ENCODE measurements at regions not wholly inside any gene's neighbourhood (a gene's known extent, or its start where the extent isn't known, plus 50 kb on each side); places are given as distances from the start of the nearest gene placed in this dataset.
A peak's percentile ranks its signal among the peaks of the same experiment; 100 is the strongest.

DNA sequence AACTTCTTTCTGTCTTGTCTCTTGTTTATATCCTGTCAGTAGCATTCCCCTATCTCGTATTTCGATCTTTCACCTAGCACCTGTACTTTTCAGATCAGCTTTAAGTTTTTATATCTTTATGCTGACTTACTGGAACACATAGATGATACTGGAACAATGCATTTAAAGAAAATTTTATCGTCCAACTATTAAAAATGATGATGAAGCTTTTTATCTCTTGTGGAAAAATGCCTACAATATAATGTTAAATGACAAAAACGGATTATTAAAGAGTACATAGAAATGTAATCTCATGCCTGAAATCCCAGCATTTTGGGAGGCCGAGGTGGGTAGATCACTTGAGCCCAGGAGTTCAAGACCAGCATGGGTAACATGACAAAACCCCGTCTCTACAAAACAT lies 139.5 kb downstream of the ZPLD1 start:
- H3K4me3 ChIP-seq (ENCODE audit: low read depth, low read length), result no peak overlapping the region
- DNase-seq (ENCODE audit: low read depth), result no peak
- TF ChIP-seq, protein P1, sequence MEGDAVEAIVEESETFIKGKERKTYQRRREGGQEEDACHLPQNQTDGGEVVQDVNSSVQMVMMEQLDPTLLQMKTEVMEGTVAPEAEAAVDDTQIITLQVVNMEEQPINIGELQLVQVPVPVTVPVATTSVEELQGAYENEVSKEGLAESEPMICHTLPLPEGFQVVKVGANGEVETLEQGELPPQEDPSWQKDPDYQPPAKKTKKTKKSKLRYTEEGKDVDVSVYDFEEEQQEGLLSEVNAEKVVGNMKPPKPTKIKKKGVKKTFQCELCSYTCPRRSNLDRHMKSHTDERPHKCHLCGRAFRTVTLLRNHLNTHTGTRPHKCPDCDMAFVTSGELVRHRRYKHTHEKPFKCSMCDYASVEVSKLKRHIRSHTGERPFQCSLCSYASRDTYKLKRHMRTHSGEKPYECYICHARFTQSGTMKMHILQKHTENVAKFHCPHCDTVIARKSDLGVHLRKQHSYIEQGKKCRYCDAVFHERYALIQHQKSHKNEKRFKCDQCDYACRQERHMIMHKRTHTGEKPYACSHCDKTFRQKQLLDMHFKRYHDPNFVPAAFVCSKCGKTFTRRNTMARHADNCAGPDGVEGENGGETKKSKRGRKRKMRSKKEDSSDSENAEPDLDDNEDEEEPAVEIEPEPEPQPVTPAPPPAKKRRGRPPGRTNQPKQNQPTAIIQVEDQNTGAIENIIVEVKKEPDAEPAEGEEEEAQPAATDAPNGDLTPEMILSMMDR (IDR thresholded peaks at IDR 0.05; ENCODE audit: control insufficient read depth, extremely low read depth, insufficient read depth), result no peak

DNA sequence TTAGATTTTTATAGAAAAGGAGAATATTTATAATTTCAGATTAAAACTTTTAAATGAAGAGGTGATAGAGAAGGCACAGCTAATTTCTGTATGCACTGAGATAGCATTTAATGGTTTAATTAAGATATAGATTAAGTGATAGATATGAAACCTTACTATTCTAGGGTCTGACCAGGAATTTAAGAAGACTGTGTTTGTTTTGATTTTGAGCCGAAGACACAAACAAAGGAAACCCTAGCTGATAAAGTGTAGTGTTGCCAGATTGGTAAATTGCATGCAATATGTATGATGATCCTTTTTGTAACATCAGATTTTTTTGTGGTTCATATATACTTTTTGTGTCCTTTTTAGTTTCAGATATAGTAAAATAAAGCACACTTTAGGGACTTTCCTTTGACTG lies 141.8 kb downstream of the ZPLD1 start:
- TF ChIP-seq, protein P1 (IDR thresholded peaks at IDR 0.05; ENCODE audit: control insufficient read depth, extremely low read depth, insufficient read depth), result no peak
- peak; percentile 91 for DNase-seq (ENCODE audit: low read depth)
- H3K4me3 ChIP-seq (ENCODE audit: low read depth, low read length), result no peak overlapping the region

DNA sequence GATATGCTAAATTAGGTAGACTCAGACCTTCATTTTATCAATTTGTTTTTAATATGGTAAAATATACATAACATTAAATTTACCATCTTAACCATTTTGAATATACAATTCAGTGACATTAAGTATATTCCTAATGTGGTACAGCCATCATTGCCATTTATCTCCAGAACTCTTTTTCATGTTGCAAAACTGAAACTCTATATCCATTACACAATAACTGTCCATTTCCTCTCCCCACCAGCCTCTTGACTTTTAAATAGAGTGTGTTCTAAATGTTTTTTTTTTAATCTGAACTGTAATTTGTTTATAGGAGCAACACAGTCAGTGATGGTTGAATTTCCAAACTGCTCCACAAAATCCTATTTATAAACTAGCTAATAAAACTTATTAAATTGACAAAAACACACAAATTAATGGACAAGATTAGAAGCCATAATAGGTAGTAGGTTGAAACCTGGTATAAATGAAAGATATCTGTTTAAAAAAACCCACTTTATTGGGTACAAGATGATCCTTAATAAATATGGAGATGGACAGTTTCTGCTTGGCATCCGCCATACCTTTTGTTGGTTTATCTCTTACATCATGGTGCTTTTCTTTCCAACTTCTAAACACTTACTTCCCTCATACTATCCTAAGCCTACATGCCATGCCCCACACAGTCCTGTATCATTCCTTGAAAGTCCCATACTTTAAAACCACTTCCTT lies 142.4 kb downstream of the ZPLD1 start:
- TF ChIP-seq, protein P1 (IDR thresholded peaks at IDR 0.05; ENCODE audit: control insufficient read depth, extremely low read depth, insufficient read depth), result no peak
- DNase-seq (ENCODE audit: low read depth), result peak; percentile 98
- no peak overlapping the region for H3K4me3 ChIP-seq (ENCODE audit: low read depth, low read length)

DNA sequence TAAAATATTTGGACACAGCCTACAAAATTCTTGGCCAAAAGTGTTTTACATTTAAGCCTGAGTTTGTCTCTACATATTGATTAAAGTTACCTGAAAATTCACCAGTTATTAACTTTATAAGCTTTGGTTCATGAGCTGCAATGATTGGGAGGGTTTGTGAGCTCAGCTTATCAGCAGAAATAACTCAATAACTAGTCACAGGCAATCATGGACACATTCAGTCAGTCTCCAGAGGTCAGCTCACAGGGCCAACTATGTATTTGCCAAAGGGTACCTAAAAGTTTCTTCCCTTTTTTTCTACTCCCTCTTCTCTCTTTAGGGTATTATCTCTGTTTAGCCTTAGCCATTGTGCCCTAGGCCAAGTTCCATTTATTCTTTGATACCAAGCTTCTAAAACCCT lies 145.9 kb downstream of the ZPLD1 start:
- no peak for DNase-seq (ENCODE audit: low read depth)
- H3K4me3 ChIP-seq (ENCODE audit: low read depth, low read length), result no peak overlapping the region
- TF ChIP-seq, protein P1 (IDR thresholded peaks at IDR 0.05; ENCODE audit: control insufficient read depth, extremely low read depth, insufficient read depth), result no peak

DNA sequence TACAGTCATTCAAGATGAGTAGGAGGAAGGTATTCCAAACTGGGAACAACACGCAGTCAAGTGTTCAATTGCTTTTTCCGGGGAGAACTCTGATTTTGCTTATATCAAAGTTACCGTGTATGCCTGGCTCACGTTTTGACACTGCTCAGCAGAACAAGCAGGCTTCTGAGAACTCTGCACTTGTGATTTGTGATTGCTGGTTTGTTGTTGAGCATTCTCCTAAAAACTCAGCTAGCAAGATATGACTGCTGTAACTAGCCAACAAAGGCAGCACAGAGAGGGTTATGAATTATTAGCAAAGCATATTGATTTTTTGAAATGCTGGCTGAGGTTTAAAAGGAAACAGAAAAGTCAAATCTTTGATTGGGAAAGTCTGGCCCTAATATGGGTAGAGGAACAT lies 151.7 kb downstream of the ZPLD1 start:
- no peak overlapping the region for H3K4me3 ChIP-seq (ENCODE audit: low read depth, low read length)
- DNase-seq (ENCODE audit: low read depth), result no peak
- TF ChIP-seq, protein P1 (IDR thresholded peaks at IDR 0.05; ENCODE audit: control insufficient read depth, extremely low read depth, insufficient read depth), result no peak

DNA sequence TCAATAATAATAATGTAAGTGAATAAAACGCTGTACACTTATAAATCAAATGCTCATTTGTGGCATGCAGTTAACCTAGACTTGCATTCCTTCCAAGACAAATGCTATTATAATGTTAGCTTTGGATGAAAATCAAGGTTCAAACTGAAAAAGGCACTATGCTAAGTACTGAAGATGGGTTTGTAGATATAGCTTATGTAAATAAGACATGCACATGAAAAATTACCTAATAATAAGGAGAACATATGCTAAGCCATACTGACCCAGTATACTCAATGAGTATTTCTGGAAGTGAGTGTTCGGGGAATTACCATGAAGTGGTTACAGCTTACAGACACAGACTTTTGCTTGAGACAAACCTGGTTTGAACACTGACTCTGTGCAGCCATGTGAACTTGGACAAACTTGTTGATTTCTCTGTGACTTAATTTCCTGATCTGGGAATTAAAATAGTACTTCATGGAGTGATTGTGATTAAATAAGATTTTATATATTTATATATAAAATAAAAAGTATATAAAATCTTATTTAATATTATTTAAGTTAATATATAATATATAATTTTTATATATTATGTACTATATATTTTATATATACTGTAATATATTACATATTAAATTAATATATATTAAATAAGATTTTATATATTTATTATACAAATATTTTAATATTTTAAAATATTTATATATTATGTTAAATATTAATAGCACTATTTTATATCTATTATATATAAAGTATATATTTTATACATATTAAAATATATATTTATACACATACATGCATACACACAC lies 159.2 kb downstream of the ZPLD1 start:
- TF ChIP-seq, protein P1 (IDR thresholded peaks at IDR 0.05; ENCODE audit: control insufficient read depth, extremely low read depth, insufficient read depth), result no peak
- H3K4me3 ChIP-seq (ENCODE audit: low read depth, low read length), result no peak overlapping the region
- DNase-seq (ENCODE audit: low read depth), result peak; percentile 96
